A204.1 (cell line): ENCODE measurements at regions not wholly inside any gene's neighbourhood (a gene's known extent, or its start where the extent isn't known, plus 50 kb on each side); places are given as distances from the start of the nearest gene placed in this dataset.
"Not testable (repeated sequence)": the region's sequence is repeated elsewhere in the genome, so short reads cannot be mapped to it uniquely, and the experiment has no call there.

ENCODE experiments used
- FAIRE-seq: peaks from 2 replicates; lab custom pipeline; 2012; peaks lifted over from hg19 to GRCh38; lab: Jason Lieb, UNC

DNA sequence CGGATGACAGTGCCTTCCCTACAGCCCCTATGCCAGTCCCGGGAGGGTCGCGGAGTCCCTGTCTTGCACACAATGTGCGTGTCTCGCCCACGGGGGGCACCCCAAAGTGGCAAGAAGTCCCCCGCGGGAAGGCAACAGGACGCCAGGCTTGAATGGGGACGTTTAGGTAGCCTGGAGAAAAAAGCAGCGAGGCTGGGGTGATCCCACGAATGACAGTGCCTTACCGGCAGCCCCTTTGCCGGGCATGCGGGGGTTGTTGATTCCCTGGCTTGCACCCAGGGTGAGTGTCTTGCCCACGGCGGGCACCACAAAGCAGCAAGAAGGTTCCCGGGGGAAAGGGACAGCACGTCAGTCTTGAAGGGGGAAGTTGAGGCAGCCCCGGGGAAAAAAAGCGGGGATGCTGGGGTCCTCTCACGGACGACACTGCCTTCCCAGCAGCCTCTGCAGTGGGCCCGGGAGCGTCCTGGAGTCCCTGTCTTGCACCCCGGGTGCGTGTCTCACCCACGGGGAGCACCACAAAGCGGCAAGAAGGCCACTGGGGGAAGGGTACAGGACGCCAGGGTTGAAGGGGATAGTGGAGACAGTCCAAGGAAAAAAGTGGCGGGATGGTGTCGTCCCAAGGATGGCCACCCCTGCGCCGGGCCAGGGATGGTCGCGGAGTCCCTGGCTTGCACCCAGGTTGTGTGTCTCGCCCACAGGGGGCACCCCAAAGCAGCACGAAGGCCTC lies 156.8 kb upstream of the ALG10B start:
- FAIRE-seq: no peak

DNA sequence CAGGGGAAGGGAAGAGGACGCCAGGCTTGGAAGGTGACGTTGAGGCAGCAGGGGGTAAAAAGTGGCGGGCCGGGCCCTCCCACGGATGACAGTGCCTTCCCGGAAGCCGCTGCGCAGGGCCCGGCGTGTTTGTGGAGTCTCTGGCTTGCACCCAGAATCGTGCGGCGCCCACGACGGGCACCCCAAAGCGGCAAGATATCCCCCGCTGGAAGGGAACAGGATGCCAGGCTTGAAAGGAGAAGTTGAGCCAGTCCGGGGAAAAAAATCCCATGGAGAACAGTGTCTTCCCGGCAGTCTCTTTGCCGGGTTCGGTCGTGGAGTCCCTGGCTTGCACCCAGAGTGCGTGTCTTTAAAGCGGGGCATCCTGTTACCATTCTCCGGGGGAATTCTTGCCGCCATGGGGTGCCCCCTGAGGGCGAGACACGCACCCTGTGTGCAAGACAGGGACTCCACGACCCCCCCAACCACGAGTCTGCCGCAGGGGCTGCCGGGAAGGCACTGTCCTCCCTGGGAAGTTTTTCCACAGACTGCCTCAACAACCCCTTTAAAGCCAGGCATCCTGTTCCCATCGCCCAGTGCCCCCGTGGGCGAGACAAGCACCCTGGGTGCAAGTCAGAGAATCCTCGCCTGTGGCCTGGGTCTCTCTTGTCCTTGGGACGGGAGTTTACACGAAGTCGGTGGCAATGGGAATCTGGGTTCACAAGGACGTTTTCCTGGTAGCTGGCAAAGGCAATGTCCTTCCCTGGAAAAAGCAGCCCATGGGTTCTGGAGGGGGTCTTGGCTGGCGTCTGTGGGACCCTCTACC lies 156.1 kb upstream of the ALG10B start:
- FAIRE-seq: no peak

DNA sequence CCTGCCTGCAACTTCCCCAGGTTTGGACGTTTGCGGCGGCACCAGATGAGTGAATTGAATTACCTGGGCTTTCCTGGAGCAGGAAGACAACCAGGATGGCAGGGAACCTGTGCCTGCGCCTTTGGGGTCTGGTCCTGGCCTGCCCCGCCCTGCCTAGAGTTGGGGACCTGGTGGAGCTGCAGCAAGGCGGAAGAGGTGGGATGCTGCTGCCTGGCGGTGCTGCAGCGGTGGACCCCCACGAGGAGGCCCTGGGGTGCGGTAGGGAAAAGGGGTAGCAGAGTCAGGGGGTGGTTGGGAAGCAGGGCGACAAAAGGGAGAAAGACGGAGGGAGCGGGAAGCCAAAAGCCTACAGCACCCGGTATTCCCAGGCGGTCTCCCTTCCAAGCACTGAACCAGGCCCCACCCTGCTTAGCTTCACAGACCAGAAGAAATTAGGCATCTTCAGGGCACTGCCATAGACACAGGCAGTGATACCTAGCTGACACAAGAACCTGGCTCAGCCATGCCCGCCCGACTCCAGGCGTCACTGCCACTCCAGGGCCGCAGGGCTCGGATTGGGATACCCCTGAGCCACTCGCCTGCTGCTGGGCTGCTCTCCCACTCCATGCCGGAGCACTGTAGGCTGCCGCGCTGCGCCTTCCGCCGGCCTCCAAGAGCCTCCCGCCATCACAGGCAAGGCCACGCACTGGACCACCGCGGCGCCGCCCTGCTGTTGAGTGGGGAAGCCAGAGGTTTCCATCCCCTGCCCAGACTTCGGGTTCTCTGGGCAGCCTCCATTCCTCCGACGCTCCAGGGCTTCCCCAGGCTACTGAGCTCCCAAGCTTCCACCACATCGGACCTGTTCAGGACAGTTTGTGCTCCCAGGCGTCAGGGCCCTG lies 155.2 kb upstream of the ALG10B start:
- FAIRE-seq: no peak

DNA sequence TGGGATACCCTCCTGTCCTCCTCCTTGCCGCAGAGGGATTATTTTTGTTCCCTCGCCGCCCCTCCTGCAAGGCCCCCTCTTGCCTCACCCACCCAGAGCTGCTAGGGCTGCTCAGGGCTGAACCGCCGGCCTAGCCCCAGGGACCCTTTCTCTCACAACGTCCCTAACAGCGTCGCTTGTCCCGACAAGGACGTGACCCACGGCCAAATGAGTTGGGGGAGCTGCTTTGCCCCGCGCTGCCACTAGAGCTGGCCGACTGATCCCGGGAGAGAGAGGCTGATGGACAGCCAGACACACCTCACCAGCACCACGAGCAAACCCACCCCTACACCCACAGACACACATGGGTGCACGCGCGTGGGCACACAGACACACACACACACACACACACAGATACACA lies 154.6 kb upstream of the ALG10B start:
- FAIRE-seq: no peak

DNA sequence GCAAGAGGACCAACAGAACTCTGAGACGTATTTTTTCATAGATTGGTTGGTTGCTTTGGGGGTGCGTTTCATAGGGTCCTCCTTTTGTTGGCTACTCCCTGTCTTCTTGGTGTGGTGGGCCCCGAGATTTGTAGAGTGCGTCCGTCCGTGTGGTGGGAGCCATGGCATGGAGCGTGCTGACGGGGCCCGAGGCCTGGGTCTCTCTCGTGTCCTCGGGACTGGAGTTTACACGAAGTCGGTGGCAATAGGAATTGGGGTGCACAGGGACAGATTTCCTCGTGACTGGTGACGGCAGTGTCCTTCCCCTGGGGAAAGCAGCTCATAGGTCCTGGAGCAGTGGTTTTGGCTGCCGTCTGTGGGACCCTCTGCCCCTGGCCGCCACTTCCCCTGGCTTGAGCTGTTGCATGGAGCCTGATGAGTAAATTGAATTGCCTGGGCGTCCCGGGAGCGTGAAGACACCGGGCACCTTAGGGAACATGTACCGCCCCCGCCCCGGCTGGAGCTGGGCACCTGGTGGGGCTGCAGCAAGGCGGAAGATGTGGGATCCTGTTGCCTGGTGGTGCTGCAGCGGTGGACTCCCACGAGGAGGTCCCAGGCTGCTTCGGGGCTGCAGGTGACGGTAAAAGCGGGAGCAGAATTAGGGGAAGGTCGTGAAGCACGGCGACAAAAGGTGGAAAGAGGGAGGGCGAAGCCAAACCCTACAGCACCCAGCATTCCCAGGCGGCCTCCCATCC lies 153.7 kb upstream of the ALG10B start:
- no peak for FAIRE-seq

DNA sequence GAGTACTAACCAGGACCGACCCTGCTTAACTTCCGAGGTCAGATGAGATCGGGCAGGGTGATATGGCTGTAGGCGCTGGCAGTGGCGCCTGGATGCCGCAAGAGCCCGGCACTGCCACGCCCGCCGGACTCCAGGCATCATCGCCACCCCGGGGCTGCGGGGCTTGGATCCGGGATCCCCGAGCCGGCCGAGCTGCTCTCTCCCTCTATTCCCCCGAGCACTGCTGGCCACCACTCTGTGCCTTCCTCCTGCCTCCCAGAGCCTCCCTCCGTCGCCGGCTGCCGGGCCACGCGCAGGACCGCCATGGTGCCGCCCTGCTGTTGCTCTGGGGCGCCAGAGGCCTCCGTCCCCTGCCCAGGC lies 153.2 kb upstream of the ALG10B start:
- FAIRE-seq: no peak

DNA sequence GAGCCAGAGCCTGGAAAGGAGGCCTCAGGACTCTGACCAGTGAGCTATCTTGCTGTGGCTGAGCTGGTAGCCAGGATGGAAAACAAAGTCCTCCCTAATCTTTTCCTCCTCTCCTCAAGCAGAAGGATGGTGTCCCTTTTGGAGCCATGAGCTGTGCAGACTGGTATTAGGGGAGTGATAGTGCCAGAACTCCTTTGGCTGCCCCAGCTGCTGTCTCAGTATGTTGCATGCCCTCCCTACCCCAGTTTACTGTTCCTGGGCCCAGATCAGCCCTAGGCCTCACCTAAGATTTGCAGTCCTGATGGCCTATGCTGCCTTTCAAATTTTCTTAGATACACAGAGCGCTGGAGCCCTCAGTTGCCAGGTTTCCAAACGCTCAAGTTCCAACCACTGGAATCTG lies 150.3 kb upstream of the ALG10B start:
- FAIRE-seq: no peak

DNA sequence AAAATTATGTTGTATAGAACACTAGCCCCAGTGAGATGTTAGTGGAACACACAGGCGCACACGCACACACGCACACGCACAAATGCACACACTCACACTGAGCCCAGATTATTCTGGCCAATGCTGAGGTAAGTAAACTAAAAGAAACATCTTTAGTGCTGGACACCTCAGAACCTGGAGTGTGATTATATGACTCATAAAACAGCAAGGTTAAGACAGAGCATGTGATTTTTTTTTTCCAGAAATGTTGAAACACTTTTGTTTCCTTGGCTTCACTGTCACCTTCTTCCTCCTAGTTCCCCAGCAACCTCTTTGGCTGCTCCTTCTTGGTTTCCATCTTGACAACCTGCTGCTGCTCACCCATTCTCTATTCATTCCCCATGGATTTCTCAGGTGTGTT lies 141.0 kb upstream of the ALG10B start:
- no peak for FAIRE-seq

DNA sequence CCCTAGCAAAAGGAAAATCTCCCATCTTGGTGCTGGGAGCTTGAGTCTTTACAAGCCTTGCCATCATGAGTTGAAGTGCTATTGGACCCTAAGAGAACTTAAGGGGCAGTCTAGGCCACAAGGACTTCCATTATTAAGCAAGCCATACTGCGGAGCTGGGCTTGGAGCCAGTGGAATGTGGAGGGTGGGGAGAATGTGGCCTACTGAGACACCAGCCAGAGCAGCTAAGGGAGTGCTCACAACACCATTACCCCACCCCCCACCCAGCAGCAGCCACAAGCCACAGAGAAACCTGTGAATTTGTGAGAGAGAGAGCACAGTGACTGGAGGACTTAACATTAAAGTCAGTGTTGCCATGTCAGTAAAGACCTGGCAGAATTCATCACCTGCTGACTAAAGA lies 133.0 kb upstream of the ALG10B start:
- not testable (repeated sequence) for FAIRE-seq

DNA sequence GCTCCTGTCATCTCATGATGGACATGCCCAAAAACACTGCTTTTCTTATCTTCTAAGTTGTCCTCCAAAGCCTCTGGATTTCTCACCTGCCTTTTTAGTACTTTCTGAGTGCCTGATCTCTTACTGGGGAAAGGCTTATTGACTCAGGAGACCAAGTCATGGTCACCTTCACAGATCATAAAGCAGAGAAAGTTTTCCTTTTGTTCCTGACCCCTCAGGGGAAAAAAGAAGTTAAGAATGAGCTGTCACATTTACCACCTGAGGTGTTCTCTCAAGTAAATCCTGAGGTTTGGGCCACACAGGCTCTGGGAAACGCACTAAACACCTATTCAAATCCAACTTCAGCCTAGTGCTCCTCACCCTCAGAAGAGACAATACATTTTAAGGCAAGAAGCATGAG lies 119.3 kb upstream of the ALG10B start:
- FAIRE-seq: not testable (repeated sequence)

DNA sequence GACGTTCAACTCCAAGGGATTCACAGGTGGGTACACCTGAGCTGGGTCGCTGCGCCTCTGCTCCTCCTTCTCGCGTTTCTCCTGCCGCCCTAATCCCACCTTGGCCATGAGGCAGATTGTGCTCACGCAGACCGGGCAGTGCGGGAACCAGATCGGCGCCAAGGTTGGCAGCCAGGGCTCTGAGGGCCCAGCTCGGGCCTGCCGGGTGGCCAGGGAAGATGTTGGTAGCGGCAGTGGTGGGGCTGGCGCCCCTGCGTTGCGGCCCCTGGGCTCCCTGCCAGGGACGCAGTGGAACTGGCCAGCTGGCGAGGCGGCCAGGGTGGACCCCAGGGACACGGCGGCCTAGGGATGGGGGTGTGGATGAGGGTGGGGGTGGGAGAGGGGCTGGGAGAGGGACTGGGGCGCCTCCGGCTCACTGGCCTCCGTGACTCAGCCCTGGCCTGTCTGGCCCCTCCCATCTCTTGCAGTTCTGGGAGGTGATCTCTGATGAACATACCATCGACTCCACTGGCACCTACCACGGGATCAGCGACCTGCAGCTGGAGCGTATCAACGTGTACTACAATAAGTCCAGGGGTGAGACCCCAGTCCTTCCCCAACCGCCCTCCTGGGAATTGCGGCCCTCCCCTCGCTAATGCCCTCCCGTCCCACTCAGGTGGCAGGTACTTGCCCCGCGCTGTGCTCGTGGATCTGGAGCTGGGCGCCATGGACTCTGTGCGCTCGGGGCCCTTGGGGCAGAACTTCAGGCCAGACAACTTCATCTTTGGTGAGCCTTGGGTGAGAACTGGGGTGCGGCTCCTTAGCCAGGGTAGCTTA lies 114.9 kb upstream of the ALG10B start:
- FAIRE-seq: no peak

DNA sequence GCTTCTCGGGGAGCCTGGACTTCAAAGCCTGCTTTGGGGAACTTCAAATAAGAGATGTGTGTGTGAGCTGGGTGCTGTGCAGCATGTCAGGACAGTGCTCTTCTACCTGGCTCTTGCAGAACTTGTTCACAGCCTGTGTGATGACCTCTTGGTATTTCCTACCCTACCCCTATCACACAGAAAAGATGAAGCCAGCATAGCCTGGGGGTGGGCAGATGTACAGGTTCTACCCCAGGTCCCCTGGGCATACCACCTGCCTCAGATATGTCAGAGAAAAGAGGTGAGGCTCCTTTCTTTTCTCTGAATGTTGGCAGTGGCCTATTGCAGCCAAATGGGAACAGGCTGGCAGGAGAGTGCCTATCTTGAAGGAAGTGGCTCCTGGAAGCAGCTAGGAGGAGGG lies 111.7 kb upstream of the ALG10B start:
- FAIRE-seq: no peak

DNA sequence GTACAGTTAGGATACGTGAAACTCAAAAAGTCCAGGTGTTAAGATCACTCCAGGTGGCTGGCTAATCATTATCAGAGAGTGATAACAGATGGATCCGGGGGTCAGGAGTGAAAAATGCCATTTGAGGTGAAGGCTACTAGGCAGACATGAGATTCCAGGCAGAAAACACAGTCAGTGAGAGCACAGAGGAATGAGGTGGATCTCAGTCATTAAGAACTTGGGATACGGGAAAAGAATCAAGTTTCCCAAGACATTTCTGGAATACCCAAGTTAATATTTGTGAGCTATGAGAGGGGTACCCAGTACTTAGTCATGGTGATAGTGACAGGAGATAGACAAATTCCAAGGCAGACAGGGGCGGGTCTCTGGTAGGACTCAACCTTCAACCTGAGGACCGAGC lies 94.6 kb upstream of the ALG10B start:
- no peak for FAIRE-seq

DNA sequence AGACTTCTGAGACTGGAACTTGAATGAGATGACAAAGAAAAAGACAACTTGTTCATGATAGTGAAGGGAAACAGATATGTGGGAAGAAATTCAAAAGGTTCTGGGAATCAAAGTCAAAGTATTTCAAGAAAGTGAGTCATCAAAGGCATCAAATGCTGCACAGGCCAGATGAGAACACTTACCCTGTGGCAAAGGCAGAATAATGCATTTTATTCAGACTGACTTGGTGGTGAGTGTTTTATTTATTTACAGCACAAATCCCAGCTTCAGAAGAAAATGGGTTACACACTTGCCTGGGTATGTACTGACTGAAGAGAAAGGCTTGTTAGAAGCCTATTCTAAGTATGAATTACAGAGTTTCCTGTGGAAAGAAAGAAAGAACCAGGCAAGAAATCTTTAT lies 78.2 kb upstream of the ALG10B start:
- FAIRE-seq: not testable (repeated sequence)

DNA sequence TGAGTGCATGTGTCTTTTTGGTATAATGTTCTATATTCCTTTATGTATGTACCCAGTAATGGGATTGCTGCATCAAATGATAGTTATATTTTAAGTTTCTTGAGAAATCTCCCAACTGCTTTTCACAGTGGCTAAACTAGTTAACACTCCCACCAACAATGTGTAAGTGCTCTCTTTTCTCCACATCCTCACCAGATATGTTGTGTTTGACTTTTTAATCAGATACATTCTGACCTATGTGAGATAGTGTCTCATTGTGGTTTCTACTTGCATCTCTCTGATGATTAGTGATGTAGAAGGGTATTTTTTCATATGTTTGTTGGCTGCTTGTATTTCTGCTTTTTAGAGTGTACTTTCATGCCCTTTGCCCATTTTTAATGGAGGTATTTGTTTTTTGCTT lies 62.8 kb upstream of the ALG10B start:
- no peak for FAIRE-seq

DNA sequence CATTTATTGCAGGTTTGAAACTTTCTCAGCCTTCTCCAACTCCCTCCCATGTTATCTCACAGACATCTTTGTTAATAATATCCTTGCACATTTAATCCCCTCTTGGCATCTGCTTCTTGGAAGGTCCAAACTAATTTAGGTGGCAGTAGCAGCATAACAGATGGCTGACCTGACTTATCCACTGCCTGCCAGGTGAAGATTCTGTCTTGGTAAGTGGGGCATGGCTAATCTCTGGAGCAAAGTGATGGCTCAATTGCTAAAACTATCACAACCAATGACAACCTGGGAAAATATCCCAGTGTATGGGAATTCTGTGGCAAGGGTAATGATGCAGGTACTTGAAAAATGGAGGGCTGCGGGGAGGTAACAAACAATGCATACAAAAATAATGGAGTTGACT lies 58.2 kb upstream of the ALG10B start:
- no peak for FAIRE-seq
